ENCODE measurements at regions not wholly inside any gene's neighbourhood (a gene's known extent, or its start where the extent isn't known, plus 50 kb on each side); places are given as distances from the start of the nearest gene placed in this dataset.

DNA sequence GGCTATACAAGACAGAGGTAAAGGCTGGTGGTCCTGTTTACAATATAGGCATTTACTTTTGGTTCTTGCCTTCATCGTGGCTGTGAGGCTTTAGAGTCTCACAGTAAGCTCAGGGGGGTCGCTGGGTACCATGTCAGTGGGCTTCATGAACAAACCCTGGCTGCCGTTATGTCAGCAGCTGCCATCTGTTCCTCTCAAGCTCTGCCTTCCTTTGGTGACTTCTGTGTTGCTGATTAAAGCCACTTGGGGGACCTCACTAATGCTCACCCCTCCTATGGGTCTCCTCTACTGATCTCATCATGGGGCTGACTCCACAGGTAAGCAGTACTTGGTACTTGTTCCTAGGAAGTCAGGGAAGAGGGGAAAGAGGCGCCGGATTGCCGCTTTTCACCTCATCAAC, 268.7 kb downstream of the TTC6 start:
- Mint-ChIP-seq H3K27me3 (ENCODE audit: low read depth) (peaks cover 13% of the 10 kb centered on the region), H3K9me3 (ENCODE audit: low read depth) (peaks cover 3% of the 10 kb centered on the region), H3K36me3 (ENCODE audit: low read depth) (no peaks in the 10 kb centered on the region), H3K4me1 (ENCODE audit: low read depth) (no peaks in the 10 kb centered on the region), H3K27ac (ENCODE audit: unreplicated experiment) (no peak overlapping the region), H3K4me3 (ENCODE audit: unreplicated experiment) (no peak overlapping the region)
- no peak for DNase-seq (ENCODE audit: low spot score)
- TF ChIP-seq, protein P1, sequence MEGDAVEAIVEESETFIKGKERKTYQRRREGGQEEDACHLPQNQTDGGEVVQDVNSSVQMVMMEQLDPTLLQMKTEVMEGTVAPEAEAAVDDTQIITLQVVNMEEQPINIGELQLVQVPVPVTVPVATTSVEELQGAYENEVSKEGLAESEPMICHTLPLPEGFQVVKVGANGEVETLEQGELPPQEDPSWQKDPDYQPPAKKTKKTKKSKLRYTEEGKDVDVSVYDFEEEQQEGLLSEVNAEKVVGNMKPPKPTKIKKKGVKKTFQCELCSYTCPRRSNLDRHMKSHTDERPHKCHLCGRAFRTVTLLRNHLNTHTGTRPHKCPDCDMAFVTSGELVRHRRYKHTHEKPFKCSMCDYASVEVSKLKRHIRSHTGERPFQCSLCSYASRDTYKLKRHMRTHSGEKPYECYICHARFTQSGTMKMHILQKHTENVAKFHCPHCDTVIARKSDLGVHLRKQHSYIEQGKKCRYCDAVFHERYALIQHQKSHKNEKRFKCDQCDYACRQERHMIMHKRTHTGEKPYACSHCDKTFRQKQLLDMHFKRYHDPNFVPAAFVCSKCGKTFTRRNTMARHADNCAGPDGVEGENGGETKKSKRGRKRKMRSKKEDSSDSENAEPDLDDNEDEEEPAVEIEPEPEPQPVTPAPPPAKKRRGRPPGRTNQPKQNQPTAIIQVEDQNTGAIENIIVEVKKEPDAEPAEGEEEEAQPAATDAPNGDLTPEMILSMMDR (IDR thresholded peaks at IDR 0.05): no peak

DNA sequence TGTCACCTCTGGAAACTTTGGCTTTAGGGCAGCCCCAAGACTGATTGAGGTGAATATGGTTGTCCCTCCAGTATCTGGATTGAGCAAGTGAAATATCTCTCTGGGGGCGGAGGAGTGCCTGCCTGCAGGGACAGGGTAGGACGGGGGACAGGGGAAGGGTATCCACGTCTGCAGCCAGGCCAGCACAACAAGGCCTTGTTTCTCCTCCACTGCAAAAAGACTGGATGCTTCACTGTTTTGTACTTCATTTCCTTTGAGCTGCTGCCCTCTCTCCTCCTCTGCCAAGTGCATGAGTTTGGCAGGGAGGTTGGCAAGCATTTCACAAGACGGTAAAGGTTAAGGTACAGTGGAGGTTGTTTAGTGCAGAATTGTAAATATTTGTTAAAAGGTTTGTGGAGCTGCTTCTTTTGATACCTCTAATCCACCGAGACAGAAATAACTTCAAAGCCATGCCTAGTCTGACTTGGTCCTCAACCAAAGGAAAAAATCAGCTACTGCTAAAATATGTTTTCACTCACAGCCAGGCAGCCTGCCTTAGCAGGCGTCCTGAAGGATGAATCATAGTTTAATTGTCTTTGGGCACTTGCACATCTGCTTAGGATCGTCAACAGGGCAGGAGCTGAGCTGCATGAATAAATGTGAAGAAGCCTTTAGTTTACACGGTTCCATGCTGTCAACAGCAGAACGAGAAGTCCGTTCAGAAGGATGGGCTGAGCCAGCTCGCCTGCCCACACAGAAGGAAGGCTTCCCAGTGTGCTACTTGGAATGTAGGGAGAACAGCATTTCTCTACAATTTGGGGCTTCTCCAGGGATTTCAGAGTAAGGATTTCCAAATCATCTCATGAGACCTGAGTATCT, 269.7 kb downstream of the TTC6 start:
- no peaks in the 10 kb centered on the region for H3K4me1 Mint-ChIP-seq (ENCODE audit: low read depth)
- TF ChIP-seq, protein P1 (IDR thresholded peaks at IDR 0.05): no peak
- H3K27ac Mint-ChIP-seq (ENCODE audit: unreplicated experiment): no peak overlapping the region
- peaks cover 17% of the 10 kb centered on the region for H3K27me3 Mint-ChIP-seq (ENCODE audit: low read depth)
- H3K4me3 Mint-ChIP-seq (ENCODE audit: unreplicated experiment): no peak overlapping the region
- no peak for DNase-seq (ENCODE audit: low spot score)
- H3K36me3 Mint-ChIP-seq (ENCODE audit: low read depth): no peaks in the 10 kb centered on the region
- H3K9me3 Mint-ChIP-seq (ENCODE audit: low read depth): peaks cover 3% of the 10 kb centered on the region

DNA sequence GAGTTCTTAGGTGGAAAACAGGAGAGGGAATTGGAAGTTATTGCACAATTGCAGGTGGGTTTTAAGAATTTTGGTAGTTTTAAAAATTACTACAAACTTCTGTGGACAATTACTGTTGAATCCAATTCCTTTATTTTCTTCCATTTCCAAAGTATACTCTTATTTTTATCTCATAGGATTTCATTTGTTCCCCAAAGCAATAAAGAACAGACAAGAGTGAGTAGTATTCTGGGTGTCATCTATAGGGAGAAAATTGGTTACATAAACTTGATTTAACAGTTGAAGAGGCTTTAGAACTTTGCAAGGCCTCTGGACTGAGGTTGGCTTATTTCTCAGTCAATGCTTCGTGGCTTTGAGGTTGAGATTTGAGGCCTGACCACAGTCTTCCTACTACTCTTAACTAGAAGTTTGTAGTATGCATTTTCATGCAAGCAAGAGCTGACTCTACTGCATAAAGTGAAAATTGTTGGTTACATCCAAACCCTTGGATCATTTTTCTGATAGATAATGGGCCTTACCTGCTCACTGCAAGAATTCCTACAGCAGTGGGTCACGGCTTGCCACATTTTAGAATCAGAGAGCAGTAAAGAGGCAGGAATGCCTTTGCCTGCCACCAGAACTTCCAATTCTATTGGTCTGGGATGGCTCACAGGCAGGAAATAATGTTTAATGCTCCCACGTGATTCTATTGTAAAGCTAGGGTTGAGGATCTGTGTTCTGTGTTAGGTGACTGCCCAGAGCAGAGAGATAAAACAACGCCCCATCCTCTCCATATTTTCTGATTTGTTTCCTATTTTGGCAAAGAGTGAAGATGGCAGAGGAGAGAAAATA, 270.5 kb downstream of the TTC6 start:
- peaks cover 3% of the 10 kb centered on the region for H3K9me3 Mint-ChIP-seq (ENCODE audit: low read depth)
- H3K4me1 Mint-ChIP-seq (ENCODE audit: low read depth): no peaks in the 10 kb centered on the region
- TF ChIP-seq, protein P1 (IDR thresholded peaks at IDR 0.05): no peak
- peaks cover 23% of the 10 kb centered on the region for H3K27me3 Mint-ChIP-seq (ENCODE audit: low read depth)
- H3K36me3 Mint-ChIP-seq (ENCODE audit: low read depth): no peaks in the 10 kb centered on the region
- DNase-seq (ENCODE audit: low spot score): no peak
- no peak overlapping the region for H3K27ac Mint-ChIP-seq (ENCODE audit: unreplicated experiment)
- no peak overlapping the region for H3K4me3 Mint-ChIP-seq (ENCODE audit: unreplicated experiment)

DNA sequence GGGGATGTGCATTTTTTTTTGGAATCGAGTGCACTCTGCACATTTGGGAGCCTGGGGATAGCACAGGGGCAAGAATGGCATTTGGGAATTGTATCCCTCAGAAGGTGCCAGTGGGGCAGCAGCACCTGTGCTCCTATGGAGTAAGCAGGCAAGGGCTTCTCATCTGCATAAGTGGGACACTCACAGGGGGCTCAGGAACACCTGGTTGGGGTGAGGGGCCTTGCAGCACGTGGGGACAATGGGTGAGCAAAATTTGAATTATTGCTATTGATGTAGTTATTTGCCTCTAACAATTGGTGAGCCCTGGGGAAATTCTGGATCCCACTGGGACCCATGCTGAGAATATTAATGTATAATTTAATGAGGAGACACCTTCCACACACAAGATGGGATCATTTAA, 274.2 kb downstream of the TTC6 start:
- TF ChIP-seq, protein P1 (IDR thresholded peaks at IDR 0.05): no peak
- no peak overlapping the region for H3K27ac Mint-ChIP-seq (ENCODE audit: unreplicated experiment)
- H3K27me3 Mint-ChIP-seq (ENCODE audit: low read depth): peaks cover 23% of the 10 kb centered on the region
- H3K9me3 Mint-ChIP-seq (ENCODE audit: low read depth): no peaks in the 10 kb centered on the region
- H3K4me3 Mint-ChIP-seq (ENCODE audit: unreplicated experiment): no peak overlapping the region
- no peaks in the 10 kb centered on the region for H3K36me3 Mint-ChIP-seq (ENCODE audit: low read depth)
- no peak for DNase-seq (ENCODE audit: low spot score)
- H3K4me1 Mint-ChIP-seq (ENCODE audit: low read depth): peaks cover 3% of the 10 kb centered on the region

DNA sequence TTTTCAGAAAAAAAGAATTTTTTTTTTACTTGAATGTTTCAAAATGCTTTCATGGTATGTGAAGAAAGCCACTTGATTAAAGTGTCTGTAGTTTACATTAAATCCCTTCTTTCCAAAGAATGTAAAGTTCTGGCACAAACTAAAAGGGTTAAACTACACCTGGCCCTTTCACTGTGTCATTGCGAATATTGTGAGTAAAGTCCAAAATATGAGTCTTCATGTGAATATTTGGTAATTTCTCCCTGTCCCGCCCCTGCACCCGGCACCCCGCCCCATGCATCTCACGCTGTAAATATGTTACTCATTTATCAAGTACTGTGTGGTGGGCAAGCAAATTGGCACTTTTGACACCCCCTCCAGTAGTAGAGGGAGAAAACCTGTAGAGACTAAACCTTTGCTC, 274.7 kb downstream of the TTC6 start:
- Mint-ChIP-seq H3K27ac (ENCODE audit: unreplicated experiment) (no peak overlapping the region), H3K27me3 (ENCODE audit: low read depth) (peaks cover 23% of the 10 kb centered on the region), H3K9me3 (ENCODE audit: low read depth) (no peaks in the 10 kb centered on the region), H3K4me3 (ENCODE audit: unreplicated experiment) (no peak overlapping the region), H3K4me1 (ENCODE audit: low read depth) (peaks cover 7% of the 10 kb centered on the region), H3K36me3 (ENCODE audit: low read depth) (no peaks in the 10 kb centered on the region)
- no peak for DNase-seq (ENCODE audit: low spot score)
- TF ChIP-seq, protein P1 (IDR thresholded peaks at IDR 0.05): no peak
